ENCODE measurements at regions not wholly inside any gene's neighbourhood (a gene's known extent, or its start where the extent isn't known, plus 50 kb on each side); places are given as distances from the start of the nearest gene placed in this dataset.

DNA sequence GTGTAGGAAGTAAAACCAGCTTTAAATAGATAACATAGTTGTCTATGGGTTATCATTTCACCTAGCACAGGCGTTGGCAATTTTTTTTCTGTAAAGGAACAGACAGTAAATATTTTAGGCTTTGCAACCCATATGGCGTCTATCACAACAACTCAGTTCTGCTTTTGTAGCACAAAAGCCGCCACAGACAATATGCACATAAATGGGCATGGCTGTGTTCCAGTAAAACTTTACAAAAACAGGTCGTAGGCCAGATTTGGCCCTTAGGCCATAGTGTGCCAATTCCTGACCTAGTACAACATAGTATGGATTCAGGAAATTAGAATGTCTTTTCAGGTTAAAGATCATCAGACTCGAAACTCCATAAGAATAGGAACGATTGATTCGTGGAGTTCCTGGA lies 265.3 kb upstream of the GK2 start:
- ChIA-PET CTCF (no interaction called here), POLR2A (no interaction called here)
- Mint-ChIP-seq H3K9me3 (peaks cover 25% of the 10 kb centered on the region), H3K4me1 (ENCODE audit: low read depth) (no peaks in the 10 kb centered on the region), H3K27me3 (no peaks in the 10 kb centered on the region), H3K27ac (no peak overlapping the region), H3K36me3 (ENCODE audit: low read depth) (no peaks in the 10 kb centered on the region), H3K4me3 (no peak overlapping the region)
- no peak for ATAC-seq (ENCODE audit: poor library complexity)
- TF ChIP-seq, protein P1, sequence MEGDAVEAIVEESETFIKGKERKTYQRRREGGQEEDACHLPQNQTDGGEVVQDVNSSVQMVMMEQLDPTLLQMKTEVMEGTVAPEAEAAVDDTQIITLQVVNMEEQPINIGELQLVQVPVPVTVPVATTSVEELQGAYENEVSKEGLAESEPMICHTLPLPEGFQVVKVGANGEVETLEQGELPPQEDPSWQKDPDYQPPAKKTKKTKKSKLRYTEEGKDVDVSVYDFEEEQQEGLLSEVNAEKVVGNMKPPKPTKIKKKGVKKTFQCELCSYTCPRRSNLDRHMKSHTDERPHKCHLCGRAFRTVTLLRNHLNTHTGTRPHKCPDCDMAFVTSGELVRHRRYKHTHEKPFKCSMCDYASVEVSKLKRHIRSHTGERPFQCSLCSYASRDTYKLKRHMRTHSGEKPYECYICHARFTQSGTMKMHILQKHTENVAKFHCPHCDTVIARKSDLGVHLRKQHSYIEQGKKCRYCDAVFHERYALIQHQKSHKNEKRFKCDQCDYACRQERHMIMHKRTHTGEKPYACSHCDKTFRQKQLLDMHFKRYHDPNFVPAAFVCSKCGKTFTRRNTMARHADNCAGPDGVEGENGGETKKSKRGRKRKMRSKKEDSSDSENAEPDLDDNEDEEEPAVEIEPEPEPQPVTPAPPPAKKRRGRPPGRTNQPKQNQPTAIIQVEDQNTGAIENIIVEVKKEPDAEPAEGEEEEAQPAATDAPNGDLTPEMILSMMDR (IDR thresholded peaks at IDR 0.05): no peak
- no peak overlapping the region for H3K27ac ChIP-seq (ENCODE audit: low read depth in 1 of 2, low read length in 2 of 2)
- intact Hi-C loops (cut with DNase I, micrococcal nuclease): no loop called here
- H3K27me3 ChIP-seq (ENCODE audit: control insufficient read depth in 1 of 2, insufficient read depth in 2 of 2, low read length in 2 of 2): no peaks in the 10 kb centered on the region
- H3K36me3 ChIP-seq (ENCODE audit: insufficient read depth, low read length): no peaks in the 10 kb centered on the region
- no peak for DNase-seq
- no peaks in the 10 kb centered on the region for H3K4me1 ChIP-seq (ENCODE audit: insufficient read depth, low read length)
- no peak overlapping the region for H3K4me3 ChIP-seq (ENCODE audit: low read length)
- H3K9me3 ChIP-seq (ENCODE audit: control insufficient read depth in 1 of 2, insufficient read depth in 1 of 2, low read length in 2 of 2): peaks cover 0 to 6% of the 10 kb centered on the region in 2 experiments

DNA sequence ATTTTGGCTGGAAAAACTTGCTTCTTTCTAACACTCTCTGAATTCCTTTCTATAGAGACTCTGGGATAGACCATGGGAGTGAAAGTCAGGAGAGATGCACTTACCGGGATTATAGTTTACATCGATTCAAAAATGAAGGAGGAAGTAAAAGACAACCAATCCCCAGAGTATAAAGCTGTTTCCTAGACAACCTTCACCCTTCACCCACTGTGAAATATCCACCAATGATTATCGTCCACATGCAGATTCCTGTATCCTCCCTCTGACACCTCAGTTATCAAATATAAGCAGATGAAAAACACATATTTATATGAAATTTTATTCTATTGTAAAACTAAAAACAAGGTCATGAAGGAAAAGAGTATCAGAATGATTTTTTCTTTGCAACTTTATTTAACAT lies 258.8 kb upstream of the GK2 start:
- ATAC-seq (ENCODE audit: poor library complexity) (no peak), DNase-seq (no peak)
- H3K27ac ChIP-seq (ENCODE audit: low read depth in 1 of 2, low read length in 2 of 2): no peak overlapping the region
- Mint-ChIP-seq H3K36me3 (ENCODE audit: low read depth) (no peaks in the 10 kb centered on the region), H3K4me3 (no peak overlapping the region), H3K9me3 (peaks cover 15% of the 10 kb centered on the region), H3K27me3 (peaks cover 4% of the 10 kb centered on the region), H3K27ac (no peak overlapping the region), H3K4me1 (ENCODE audit: low read depth) (no peaks in the 10 kb centered on the region)
- POLR2A ChIA-PET: no interaction called here
- H3K4me1 ChIP-seq (ENCODE audit: insufficient read depth, low read length): no peaks in the 10 kb centered on the region
- CTCF ChIA-PET: no interaction called here
- H3K27me3 ChIP-seq (ENCODE audit: control insufficient read depth in 1 of 2, insufficient read depth in 2 of 2, low read length in 2 of 2): no peaks in the 10 kb centered on the region
- no peaks in the 10 kb centered on the region for H3K36me3 ChIP-seq (ENCODE audit: insufficient read depth, low read length)
- H3K4me3 ChIP-seq (ENCODE audit: low read length): no peak overlapping the region
- intact Hi-C loops (cut with DNase I, micrococcal nuclease): no loop called here
- peaks cover 0 to 6% of the 10 kb centered on the region in 2 experiments for H3K9me3 ChIP-seq (ENCODE audit: control insufficient read depth in 1 of 2, insufficient read depth in 1 of 2, low read length in 2 of 2)
- TF ChIP-seq, protein P1 (IDR thresholded peaks at IDR 0.05): no peak

DNA sequence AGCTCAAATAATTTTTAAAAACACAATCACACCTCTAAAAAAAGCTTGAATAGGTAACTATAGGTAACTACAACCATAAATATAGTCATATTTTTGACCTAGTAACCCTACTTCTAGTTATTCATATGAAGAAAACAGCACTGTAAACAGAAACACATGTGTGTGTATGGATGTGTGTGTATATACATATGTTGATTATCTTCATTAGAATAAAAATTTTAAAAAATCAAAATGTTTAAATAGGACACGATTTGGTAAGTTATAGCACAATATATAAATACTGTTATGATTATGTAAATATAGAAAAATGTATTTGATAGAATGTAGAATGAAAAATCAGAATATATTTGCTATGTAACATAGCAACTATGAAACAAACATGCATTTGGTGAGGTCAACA lies 258.1 kb upstream of the GK2 start:
- Mint-ChIP-seq H3K4me1 (ENCODE audit: low read depth) (no peaks in the 10 kb centered on the region), H3K4me3 (no peak overlapping the region), H3K27ac (no peak overlapping the region), H3K27me3 (peaks cover 4% of the 10 kb centered on the region), H3K36me3 (ENCODE audit: low read depth) (no peaks in the 10 kb centered on the region), H3K9me3 (peaks cover 11% of the 10 kb centered on the region)
- no peaks in the 10 kb centered on the region for H3K27me3 ChIP-seq (ENCODE audit: control insufficient read depth in 1 of 2, insufficient read depth in 2 of 2, low read length in 2 of 2)
- ATAC-seq (ENCODE audit: poor library complexity) (no peak), DNase-seq (no peak)
- H3K36me3 ChIP-seq (ENCODE audit: insufficient read depth, low read length): no peaks in the 10 kb centered on the region
- no peak overlapping the region for H3K27ac ChIP-seq (ENCODE audit: low read depth in 1 of 2, low read length in 2 of 2)
- ChIA-PET POLR2A (no interaction called here), CTCF (no interaction called here)
- H3K9me3 ChIP-seq (ENCODE audit: control insufficient read depth in 1 of 2, insufficient read depth in 1 of 2, low read length in 2 of 2): peaks cover 0 to 6% of the 10 kb centered on the region in 2 experiments
- intact Hi-C loops (cut with DNase I, micrococcal nuclease): no loop called here
- H3K4me3 ChIP-seq (ENCODE audit: low read length): no peak overlapping the region
- TF ChIP-seq, protein P1 (IDR thresholded peaks at IDR 0.05): no peak
- H3K4me1 ChIP-seq (ENCODE audit: insufficient read depth, low read length): no peaks in the 10 kb centered on the region
